Endothelial cell of umbilical vein (primary cell): ENCODE measurements at regions not wholly inside any gene's neighbourhood (a gene's known extent, or its start where the extent isn't known, plus 50 kb on each side); places are given as distances from the start of the nearest gene placed in this dataset.

ENCODE experiments used
- CTCF ChIP-seq, 2 donors: IDR thresholded peaks; 1 replicate in 1 of 2; 2 replicates in 1 of 2; pipeline ENCODE4 v1.5.1; 2011; ENCODE audit warnings: low read length in 2 of 2, mild to moderate bottlenecking in 2 of 2, moderate library complexity in 2 of 2, control low read depth in 1 of 2, inconsistent platforms in 1 of 2, low read depth in 1 of 2; ENCODE audit not compliant: insufficient read depth in 1 of 2; ENCODE audit errors: extremely low read depth in 1 of 2
- EZH2 ChIP-seq: IDR thresholded peaks from 2 replicates; pipeline ENCODE4 v1.6.1; 2012; ENCODE audit warnings: borderline replicate concordance, low read depth, mild to moderate bottlenecking, moderate library complexity, low read length, inconsistent platforms; ENCODE audit not compliant: severe bottlenecking
- POLR2A ChIP-seq: IDR thresholded peaks from 2 replicates; pipeline ENCODE4 v1.6.1; 2012; ENCODE audit warnings: low read depth, mild to moderate bottlenecking, control low read depth, low read length

DNA sequence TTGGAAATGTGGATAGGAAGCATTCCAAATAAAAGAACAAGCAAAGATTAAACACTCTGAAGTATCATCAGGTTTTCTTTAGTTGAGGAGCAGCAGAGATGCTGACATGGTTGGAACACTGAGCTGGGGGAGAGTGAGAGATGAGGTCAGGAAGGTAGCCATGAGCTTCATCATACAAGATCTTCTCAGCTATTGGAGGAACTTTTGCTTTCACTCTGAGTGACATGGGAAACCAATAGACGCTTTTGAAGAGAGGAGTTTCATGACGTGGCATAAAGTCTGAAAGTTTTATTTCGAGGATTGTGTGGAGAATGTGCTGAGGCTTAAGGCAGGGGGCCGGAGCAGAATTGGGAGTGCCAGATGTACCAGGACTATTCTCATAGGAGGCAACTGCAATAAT, 616.2 kb upstream of the CAMK1G start:
- no peak for TF ChIP-seq EZH2
- no peak for TF ChIP-seq POLR2A
- TF ChIP-seq CTCF (IDR thresholded peaks at IDR 0.05; ENCODE audit: extremely low read depth in 1 of 2, insufficient read depth in 1 of 2, low read depth in 1 of 2, low read length in 2 of 2), result no peak
